ENCODE measurements at regions not wholly inside any gene's neighbourhood (a gene's known extent, or its start where the extent isn't known, plus 50 kb on each side); places are given as distances from the start of the nearest gene placed in this dataset.

GRCh38 chr6:9521152-9521530 is 893.7 kb downstream of the TFAP2A start:
- no peak for DNase-seq
- H3K4me1 ChIP-seq, result no peaks in the 10 kb centered on the region
- H3K4me3 ChIP-seq, result no peak overlapping the region
- TF ChIP-seq POLR2AphosphoS5 (IDR thresholded peaks at IDR 0.05), result no peak
- TF ChIP-seq CTCF (IDR thresholded peaks at IDR 0.05 in 8 of 11, conservative IDR thresholded peaks at IDR 0.05 in 3 of 11), result no peak
- no peak for TF ChIP-seq POLR2A (IDR thresholded peaks at IDR 0.05)
- no peaks in the 10 kb centered on the region for H3K27me3 ChIP-seq (replicated peaks in 1 of 7)
- no peaks in the 10 kb centered on the region for H3K9me3 ChIP-seq
- 59 to 71% (median 61%) methylated on average over 3 of the region's 3 CpGs for WGBS, 5 donors
- no peak overlapping the region for H3K27ac ChIP-seq
- H3K36me3 ChIP-seq, result no peaks in the 10 kb centered on the region
- intact Hi-C loops (cut with DNase I; ENCODE audit: low total_unique reads), result no loop called here

- TF ChIP-seq POLR2A (IDR thresholded peaks at IDR 0.05) (no peak), CTCF (IDR thresholded peaks at IDR 0.05 in 8 of 11, conservative IDR thresholded peaks at IDR 0.05 in 3 of 11) (no peak), POLR2AphosphoS5 (IDR thresholded peaks at IDR 0.05) (no peak)
- H3K9me3 ChIP-seq, result no peaks in the 10 kb centered on the region
- intact Hi-C loops (cut with DNase I; ENCODE audit: low total_unique reads), result no loop called here
- H3K27ac ChIP-seq, result no peak overlapping the region
- H3K27me3 ChIP-seq (replicated peaks in 1 of 7), result no peaks in the 10 kb centered on the region
- DNase-seq, result no peak
- no peaks in the 10 kb centered on the region for H3K36me3 ChIP-seq
- no peak overlapping the region for H3K4me3 ChIP-seq
- 43 to 59% (median 58%) methylated on average over 8 of the region's 8 CpGs for WGBS, 5 donors
- no peaks in the 10 kb centered on the region for H3K4me1 ChIP-seq
These were observed 894.3 kb downstream of the TFAP2A start for GRCh38 chr6:9520417-9521151.

DNA sequence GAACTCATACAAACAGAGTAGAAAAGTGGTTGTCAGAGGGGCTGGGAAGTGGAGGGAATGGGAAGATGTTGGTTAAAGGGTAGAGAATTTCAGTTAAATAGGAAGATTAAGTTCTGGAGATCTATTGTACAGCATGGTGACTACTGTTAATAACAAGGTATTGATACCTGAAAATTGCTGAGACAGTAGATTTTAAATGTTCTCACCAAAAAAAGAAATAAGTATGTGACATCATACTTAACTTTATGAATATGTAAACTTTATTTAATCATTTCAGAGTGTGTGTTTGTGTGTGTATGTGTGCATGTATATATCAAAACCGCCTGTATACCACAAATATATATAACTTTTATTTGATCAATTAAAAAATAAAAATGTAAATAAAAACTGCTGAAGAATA is 896.4 kb downstream of the TFAP2A start:
- H3K4me1 ChIP-seq, result no peaks in the 10 kb centered on the region
- no peak for TF ChIP-seq CTCF (IDR thresholded peaks at IDR 0.05 in 8 of 11, conservative IDR thresholded peaks at IDR 0.05 in 3 of 11)
- TF ChIP-seq POLR2A (IDR thresholded peaks at IDR 0.05), result no peak
- H3K9me3 ChIP-seq, result peaks cover 0 to 7% (median 0%) of the 10 kb centered on the region in 8 donors
- WGBS, 5 donors, result 56 to 71% (median 61%) methylated on average over 1 of the region's 1 CpG
- H3K36me3 ChIP-seq, result no peaks in the 10 kb centered on the region
- H3K27me3 ChIP-seq (replicated peaks in 1 of 7), result no peaks in the 10 kb centered on the region
- no peak for DNase-seq
- intact Hi-C loops (cut with DNase I; ENCODE audit: low total_unique reads), result no loop called here
- H3K27ac ChIP-seq, result no peak overlapping the region
- no peak overlapping the region for H3K4me3 ChIP-seq

- Histone ChIP-seq H3K27ac (no peak overlapping the region), H3K27me3 (replicated peaks in 1 of 7) (no peaks in the 10 kb centered on the region), H3K9me3 (peaks cover 0 to 8% (median 0%) of the 10 kb centered on the region in 8 donors), H3K4me3 (no peak overlapping the region), H3K36me3 (no peaks in the 10 kb centered on the region), H3K4me1 (no peaks in the 10 kb centered on the region)
- no peak for DNase-seq
- no peak for TF ChIP-seq CTCF (IDR thresholded peaks at IDR 0.05 in 8 of 11, conservative IDR thresholded peaks at IDR 0.05 in 3 of 11)
- no peak for TF ChIP-seq POLR2A (IDR thresholded peaks at IDR 0.05)
- no peak for TF ChIP-seq POLR2AphosphoS5 (IDR thresholded peaks at IDR 0.05)
- 77 to 88% (median 80%) methylated on average over 3 of the region's 3 CpGs for WGBS, 5 donors
- intact Hi-C loops (cut with DNase I; ENCODE audit: low total_unique reads), result no loop called here
These were observed 897.1 kb downstream of the TFAP2A start for GRCh38 chr6:9517806-9518205.

All from spleen (tissue), 11 donors.